ENCODE measurements at regions not wholly inside any gene's neighbourhood (a gene's known extent, or its start where the extent isn't known, plus 50 kb on each side); places are given as distances from the start of the nearest gene placed in this dataset.

DNA sequence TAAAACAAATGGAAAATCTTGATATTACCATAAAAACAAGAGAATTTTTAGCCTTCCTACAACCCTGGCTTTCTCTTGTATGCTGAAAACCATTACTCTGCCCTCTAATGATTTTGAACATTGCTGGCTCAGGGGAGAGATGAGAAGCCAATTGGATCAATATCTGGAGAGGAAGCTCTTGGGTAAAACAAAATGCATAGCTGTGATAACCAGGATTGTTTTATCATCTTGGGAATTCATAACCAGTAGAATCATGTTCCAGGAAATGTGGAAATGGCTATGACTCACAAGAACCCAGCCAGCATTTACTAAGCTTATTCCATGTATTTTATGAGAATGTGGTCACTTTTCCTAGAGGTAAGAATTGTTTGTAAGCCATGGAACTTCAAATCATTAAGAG is 51.1 kb upstream of the CTNND2 start:
- no peaks in the 10 kb centered on the region for H3K9me3 ChIP-seq
- intact Hi-C loops (cut with DNase I) = no loop called here
- TF ChIP-seq POLR2A (IDR thresholded peaks at IDR 0.05) (no peak), POLR2AphosphoS5 (IDR thresholded peaks at IDR 0.05) (no peak), EP300 (IDR thresholded peaks at IDR 0.05) (no peak)
- TF ChIP-seq, protein P1, sequence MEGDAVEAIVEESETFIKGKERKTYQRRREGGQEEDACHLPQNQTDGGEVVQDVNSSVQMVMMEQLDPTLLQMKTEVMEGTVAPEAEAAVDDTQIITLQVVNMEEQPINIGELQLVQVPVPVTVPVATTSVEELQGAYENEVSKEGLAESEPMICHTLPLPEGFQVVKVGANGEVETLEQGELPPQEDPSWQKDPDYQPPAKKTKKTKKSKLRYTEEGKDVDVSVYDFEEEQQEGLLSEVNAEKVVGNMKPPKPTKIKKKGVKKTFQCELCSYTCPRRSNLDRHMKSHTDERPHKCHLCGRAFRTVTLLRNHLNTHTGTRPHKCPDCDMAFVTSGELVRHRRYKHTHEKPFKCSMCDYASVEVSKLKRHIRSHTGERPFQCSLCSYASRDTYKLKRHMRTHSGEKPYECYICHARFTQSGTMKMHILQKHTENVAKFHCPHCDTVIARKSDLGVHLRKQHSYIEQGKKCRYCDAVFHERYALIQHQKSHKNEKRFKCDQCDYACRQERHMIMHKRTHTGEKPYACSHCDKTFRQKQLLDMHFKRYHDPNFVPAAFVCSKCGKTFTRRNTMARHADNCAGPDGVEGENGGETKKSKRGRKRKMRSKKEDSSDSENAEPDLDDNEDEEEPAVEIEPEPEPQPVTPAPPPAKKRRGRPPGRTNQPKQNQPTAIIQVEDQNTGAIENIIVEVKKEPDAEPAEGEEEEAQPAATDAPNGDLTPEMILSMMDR (IDR thresholded peaks at IDR 0.05) = no peak
- no peaks in the 10 kb centered on the region for H3K36me3 ChIP-seq
- H3K27ac ChIP-seq = no peak overlapping the region
- H3K4me3 ChIP-seq = no peak overlapping the region
- H3K4me1 ChIP-seq = no peaks in the 10 kb centered on the region
- H3K27me3 ChIP-seq = no peaks in the 10 kb centered on the region
- DNase-seq = no peak

Small RNA genes lying in the stretch of these regions (small RNA-seq; reads per million reads assigned to genes)
- 0 reads per million in 3 donors for gene RNU6-679P

All from sigmoid colon (tissue), 5 donors.